Stimulated activated naive CD8-positive, alpha-beta T cell treated with anti-CD3 and anti-CD28 coated beads, Interleukin-15, Interleukin-2, amounts not matched to agents 100 ng/mL and 50 ng/mL, for 24 hours (primary cell): ENCODE measurements at regions not wholly inside any gene's neighbourhood (a gene's known extent, or its start where the extent isn't known, plus 50 kb on each side); places are given as distances from the start of the nearest gene placed in this dataset.

Experiments used
- H3K27ac Mint-ChIP-seq: one replicate; pipeline ENCODE4 v1.8.0; 2021; ENCODE audit warnings: mild to moderate bottlenecking, mixed read lengths
- H3K27me3 Mint-ChIP-seq: one replicate; pipeline ENCODE4 v1.8.0; 2021; ENCODE audit warnings: mixed read lengths
- H3K36me3 Mint-ChIP-seq: one replicate; pipeline ENCODE4 v1.8.0; 2021; ENCODE audit warnings: low read depth, mixed read lengths
- H3K4me1 Mint-ChIP-seq: one replicate; pipeline ENCODE4 v1.8.0; 2021; ENCODE audit warnings: low read depth, mixed read lengths
- H3K4me3 Mint-ChIP-seq: one replicate; pipeline ENCODE4 v1.8.0; 2021; ENCODE audit warnings: mild to moderate bottlenecking, mixed read lengths
- H3K9me3 Mint-ChIP-seq: one replicate; pipeline ENCODE4 v1.8.0; 2021; ENCODE audit warnings: mixed read lengths

DNA sequence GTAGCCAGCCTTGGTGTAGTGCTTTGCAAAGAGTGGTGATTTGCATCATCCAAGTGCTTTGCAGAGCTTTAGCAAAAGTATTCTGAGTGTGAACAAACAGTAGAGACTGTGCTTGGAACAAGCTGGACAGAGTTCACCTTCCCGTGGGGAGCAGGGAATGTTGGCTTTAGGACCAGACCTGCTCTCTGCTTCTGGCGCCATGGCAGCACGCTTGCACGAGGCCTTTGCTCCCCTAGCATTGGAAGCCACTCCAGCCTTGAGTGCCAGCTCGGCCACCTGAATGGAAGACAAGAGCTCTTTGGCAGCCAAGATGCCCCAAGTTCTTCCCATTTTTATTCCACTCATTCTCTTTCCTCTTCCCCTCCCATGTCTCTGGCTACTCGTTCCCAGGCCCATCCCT lies 250.8 kb upstream of the OSR1 start:
- Mint-ChIP-seq H3K36me3 (no peaks in the 10 kb centered on the region), H3K27me3 (peaks cover 16% of the 10 kb centered on the region), H3K9me3 (peaks cover 7% of the 10 kb centered on the region), H3K27ac (no peak overlapping the region), H3K4me1 (no peaks in the 10 kb centered on the region), H3K4me3 (no peak overlapping the region)

DNA sequence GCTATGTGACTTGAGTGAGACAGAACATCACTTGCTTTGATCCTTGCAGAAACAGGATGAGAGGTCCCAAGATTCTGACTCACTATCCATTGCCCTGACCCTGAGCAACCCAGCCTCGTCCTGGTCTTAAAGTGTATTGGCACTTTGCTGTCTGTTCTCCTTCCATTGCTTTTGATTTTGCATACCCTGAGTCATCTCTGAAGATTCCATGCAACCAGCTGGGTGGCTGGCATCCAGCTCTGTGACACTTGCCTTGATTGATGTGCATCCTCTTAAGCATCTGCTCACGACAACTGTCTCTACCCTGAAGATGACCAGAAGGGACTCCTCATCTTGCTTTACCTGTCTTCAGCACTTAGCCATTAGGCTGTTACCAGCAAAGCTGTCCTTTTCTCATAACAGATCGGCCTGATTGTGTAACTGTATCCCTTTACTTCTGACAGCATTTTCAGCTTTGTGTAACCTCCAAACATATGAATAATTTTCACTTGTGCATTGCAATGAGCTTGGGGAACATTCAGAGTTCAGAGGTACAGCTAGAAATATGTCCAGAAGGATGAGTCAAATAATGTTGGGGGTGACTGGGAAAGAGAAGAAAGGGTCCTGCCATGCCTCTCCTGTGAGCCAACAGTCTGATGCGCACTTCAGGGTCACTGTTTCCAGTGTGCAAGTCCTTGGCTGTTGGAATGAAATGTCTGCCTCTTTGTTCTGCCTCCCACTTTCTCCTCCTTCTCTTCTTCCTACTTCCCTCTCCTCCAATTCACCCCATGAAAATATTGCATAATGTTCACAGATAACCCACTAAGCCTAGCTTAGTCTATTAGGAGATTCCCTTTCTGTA lies 249.7 kb upstream of the OSR1 start:
- H3K9me3 Mint-ChIP-seq, result peaks cover 6% of the 10 kb centered on the region
- no peak overlapping the region for H3K27ac Mint-ChIP-seq
- H3K4me1 Mint-ChIP-seq, result no peaks in the 10 kb centered on the region

DNA sequence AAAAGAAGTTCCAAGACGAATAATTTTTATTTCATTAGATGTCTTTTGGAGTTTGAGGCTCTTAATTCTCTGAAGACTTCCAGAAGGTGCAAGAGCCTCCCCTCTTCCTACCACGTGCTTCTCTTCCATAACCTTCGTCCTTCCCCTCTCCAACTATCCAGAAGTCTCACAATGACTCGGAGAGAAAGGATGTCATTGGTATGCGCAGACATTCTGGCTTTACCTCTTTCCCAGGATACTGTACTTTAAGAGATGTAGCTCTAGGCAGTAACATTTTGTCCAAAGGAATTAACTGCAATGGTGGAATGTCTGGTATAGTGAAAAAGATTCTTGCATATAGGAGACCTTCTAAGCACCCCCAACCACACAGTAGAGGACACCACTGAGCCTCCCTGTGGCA lies 249.0 kb upstream of the OSR1 start:
- H3K27me3 Mint-ChIP-seq, result peaks cover 16% of the 10 kb centered on the region
- H3K4me1 Mint-ChIP-seq, result no peaks in the 10 kb centered on the region
- peaks cover 10% of the 10 kb centered on the region for H3K9me3 Mint-ChIP-seq
- no peaks in the 10 kb centered on the region for H3K36me3 Mint-ChIP-seq
- H3K4me3 Mint-ChIP-seq, result no peak overlapping the region
- no peak overlapping the region for H3K27ac Mint-ChIP-seq

More for the DNA sequence above, 249.7 kb upstream of the OSR1 start:
- H3K27me3 Mint-ChIP-seq, result peaks cover 16% of the 10 kb centered on the region
- H3K36me3 Mint-ChIP-seq, result no peaks in the 10 kb centered on the region
- no peak overlapping the region for H3K4me3 Mint-ChIP-seq

DNA sequence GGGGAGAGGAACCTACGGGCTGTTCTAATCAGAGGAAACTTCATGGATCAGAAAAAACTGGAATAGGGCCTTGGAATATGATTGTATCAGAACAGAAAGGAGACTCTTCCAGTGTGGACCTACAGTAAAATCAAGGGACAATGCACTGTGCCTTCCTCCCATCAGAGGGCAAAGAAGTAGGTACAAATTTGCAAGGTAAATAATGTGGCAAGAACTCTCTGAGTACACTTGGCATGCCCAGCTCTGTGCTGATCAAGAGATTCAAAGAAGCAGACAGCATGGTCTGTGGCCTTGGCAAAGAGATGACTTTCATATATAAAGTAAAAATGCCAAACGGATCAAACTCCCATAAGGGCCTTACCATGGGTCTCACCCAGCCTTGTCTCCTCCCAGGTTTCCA lies 242.6 kb upstream of the OSR1 start:
- Mint-ChIP-seq H3K27me3 (no peaks in the 10 kb centered on the region), H3K4me1 (no peaks in the 10 kb centered on the region), H3K9me3 (peaks cover 10% of the 10 kb centered on the region), H3K27ac (no peak overlapping the region), H3K36me3 (no peaks in the 10 kb centered on the region), H3K4me3 (no peak overlapping the region)

DNA sequence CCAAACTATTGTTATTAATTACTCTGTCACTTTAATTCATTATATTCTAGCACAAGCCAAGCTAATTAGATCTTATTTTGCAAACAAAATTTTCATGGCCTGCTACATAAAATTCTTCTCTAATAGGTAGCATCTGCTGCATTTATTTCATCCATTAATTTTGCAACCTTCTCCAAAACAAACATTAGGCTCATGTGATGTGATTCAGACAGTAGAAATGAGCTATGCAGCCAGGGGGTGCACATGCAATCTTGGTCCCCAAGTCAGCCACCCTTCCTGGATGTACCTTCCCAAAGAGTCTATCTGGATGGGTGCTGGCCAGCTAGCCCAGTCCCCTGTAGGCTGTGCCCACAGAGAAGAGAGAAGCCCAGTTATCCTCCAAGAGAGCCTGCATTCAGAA lies 242.1 kb upstream of the OSR1 start:
- no peaks in the 10 kb centered on the region for H3K27me3 Mint-ChIP-seq
- H3K4me1 Mint-ChIP-seq, result no peaks in the 10 kb centered on the region
- no peak overlapping the region for H3K4me3 Mint-ChIP-seq
- no peak overlapping the region for H3K27ac Mint-ChIP-seq
- no peaks in the 10 kb centered on the region for H3K36me3 Mint-ChIP-seq
- H3K9me3 Mint-ChIP-seq, result peaks cover 10% of the 10 kb centered on the region

DNA sequence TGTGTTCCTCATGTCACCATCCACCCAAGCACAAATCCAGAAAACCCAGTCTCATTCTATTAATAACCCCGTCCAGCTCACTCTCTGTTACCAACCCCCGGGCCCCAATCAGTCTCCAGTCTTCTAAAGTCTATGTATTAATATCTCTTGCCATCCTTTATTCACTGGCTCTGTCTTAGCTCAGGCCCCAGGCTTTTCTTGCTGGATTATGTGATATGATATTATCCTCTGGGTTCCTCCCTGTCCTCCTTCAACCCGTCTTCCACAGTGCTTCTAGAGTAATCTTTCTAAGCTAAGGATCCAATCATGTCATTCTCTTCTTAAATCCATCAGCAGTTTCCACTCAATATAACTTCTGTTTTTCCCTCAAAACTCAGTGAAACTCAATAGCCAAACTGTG lies 240.5 kb upstream of the OSR1 start:
- no peaks in the 10 kb centered on the region for H3K4me1 Mint-ChIP-seq

DNA sequence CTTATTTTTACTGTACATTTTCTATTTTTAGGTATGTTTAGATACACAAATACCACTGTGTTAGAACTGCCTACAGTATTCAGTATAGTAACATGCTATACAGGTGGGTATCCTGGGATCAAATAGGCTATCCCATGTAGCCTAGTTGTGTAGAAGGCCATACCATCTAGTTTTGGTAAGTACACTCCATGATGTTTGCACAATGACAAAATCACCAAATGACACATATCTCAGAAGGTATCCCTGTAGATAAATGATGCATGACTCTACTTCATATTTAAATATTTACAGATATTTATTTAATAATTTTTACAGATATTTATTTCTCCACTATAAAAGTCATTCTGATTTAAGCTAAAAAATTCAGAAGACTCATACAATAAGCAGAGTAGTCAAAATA lies 233.8 kb upstream of the OSR1 start:
- Mint-ChIP-seq H3K36me3 (no peaks in the 10 kb centered on the region), H3K4me3 (no peak overlapping the region), H3K9me3 (no peaks in the 10 kb centered on the region), H3K27me3 (no peaks in the 10 kb centered on the region), H3K27ac (no peak overlapping the region), H3K4me1 (no peaks in the 10 kb centered on the region)

More for the DNA sequence above, 240.5 kb upstream of the OSR1 start:
- H3K4me3 Mint-ChIP-seq, result no peak overlapping the region
- H3K27ac Mint-ChIP-seq, result no peak overlapping the region
- no peaks in the 10 kb centered on the region for H3K36me3 Mint-ChIP-seq
- peaks cover 7% of the 10 kb centered on the region for H3K9me3 Mint-ChIP-seq
- no peaks in the 10 kb centered on the region for H3K27me3 Mint-ChIP-seq

DNA sequence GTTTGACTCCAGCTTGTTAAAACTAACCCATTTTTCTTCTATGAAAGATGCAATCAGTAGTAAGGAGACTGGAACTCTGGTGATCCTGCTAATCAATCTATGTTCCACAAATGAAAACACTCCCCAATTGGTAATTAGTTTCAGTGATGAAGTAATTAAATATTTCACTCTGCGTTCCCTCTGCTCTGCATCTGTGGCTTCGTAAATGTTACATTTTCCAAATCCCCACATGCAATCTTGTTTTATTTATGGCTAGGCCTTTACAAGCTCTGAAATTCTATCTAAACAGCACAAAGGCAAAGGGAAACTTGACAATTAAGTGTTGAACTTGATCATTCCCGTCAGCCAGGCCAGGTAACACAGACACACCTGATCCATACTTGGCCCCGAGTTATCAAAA lies 231.4 kb upstream of the OSR1 start:
- no peaks in the 10 kb centered on the region for H3K9me3 Mint-ChIP-seq
- no peak overlapping the region for H3K27ac Mint-ChIP-seq
- H3K4me1 Mint-ChIP-seq, result no peaks in the 10 kb centered on the region
- H3K27me3 Mint-ChIP-seq, result no peaks in the 10 kb centered on the region
- no peak overlapping the region for H3K4me3 Mint-ChIP-seq
- no peaks in the 10 kb centered on the region for H3K36me3 Mint-ChIP-seq

DNA sequence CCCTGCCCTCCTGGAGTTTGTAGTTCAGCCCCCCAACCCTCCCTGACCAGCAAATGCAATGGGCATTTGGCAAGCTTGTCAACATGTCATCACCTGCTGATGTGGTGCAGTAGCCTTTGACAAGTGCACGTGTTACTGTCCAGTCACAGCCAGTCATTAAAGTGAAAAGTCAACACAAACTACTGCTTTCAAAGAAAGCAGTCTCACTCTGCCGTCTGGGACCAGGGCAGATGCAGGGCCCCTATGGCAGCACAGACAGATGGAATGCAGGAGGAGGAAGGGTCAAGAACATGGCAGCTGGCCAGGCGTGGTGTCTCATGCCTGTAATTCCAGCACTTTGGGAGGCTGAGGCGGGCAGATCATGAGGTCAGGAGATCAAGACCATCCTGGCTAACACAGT lies 222.4 kb upstream of the OSR1 start:
- peaks cover 3% of the 10 kb centered on the region for H3K9me3 Mint-ChIP-seq
- H3K27me3 Mint-ChIP-seq, result peaks cover 23% of the 10 kb centered on the region
- H3K4me3 Mint-ChIP-seq, result no peak overlapping the region
- H3K27ac Mint-ChIP-seq, result no peak overlapping the region
- no peaks in the 10 kb centered on the region for H3K36me3 Mint-ChIP-seq
- no peaks in the 10 kb centered on the region for H3K4me1 Mint-ChIP-seq

DNA sequence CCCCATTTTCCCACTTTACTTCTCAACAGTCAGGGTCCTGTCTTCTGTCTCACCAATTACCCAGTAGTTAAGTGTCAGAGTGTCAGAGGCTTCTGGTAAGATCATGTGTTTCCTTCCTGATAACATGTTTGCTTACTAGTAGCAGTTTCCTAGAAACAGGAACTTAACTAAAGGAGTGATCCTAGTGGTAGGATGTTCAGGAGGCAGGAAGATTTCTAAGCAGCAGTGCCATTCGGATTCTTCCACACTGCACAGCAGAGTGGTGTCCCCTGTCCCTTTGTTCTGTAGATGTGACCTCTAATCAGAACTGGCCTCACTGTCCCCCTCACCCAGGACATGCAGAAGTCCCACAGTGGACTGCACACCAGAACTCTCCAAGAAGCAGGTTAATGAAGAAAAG lies 221.8 kb upstream of the OSR1 start:
- H3K9me3 Mint-ChIP-seq, result peaks cover 3% of the 10 kb centered on the region
- H3K36me3 Mint-ChIP-seq, result no peaks in the 10 kb centered on the region
- H3K4me1 Mint-ChIP-seq, result no peaks in the 10 kb centered on the region
- no peak overlapping the region for H3K27ac Mint-ChIP-seq
- no peak overlapping the region for H3K4me3 Mint-ChIP-seq
- peaks cover 23% of the 10 kb centered on the region for H3K27me3 Mint-ChIP-seq

DNA sequence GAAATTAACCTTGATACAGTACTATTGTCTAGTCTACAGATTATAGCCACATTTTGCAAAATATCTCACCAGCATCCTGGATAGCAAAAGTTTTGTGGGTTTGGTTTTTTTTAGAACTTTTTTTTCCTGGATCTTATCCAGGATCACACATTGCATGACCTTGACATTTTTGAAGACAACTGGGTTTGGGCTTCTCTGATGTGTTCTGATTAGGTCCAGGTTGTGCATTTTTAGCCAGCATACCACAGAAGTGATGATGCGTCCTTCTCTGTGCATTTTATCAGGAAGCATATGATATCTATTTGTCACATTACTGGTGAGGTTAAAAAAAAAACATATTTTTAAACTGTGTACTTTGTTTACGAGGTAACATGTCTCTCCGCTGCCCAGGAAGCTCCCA lies 221.0 kb upstream of the OSR1 start:
- peaks cover 3% of the 10 kb centered on the region for H3K9me3 Mint-ChIP-seq

DNA sequence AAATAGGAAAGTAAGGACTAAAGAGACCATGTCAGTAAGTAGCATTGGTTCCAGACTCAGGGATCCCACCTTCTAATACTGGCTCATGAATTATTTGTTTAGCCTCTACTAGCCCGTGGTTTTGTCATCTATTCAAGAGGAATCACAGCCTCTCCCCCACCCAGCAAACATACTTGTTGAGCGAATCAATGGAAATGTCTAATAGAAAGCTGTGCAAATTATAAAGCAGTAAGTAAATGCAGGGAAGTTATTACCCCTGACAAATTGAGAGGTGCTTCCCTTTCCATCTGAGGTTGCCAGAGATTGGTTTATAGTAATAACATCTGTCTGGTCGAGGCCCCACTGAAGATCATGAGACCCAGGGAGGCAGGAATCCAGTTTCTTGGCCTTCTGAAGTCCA lies 219.3 kb upstream of the OSR1 start:
- no peaks in the 10 kb centered on the region for H3K36me3 Mint-ChIP-seq
- peaks cover 3% of the 10 kb centered on the region for H3K9me3 Mint-ChIP-seq
- H3K4me3 Mint-ChIP-seq, result no peak overlapping the region
- no peaks in the 10 kb centered on the region for H3K4me1 Mint-ChIP-seq
- H3K27me3 Mint-ChIP-seq, result peaks cover 33% of the 10 kb centered on the region
- H3K27ac Mint-ChIP-seq, result no peak overlapping the region

More for the DNA sequence above, 221.0 kb upstream of the OSR1 start:
- Mint-ChIP-seq H3K4me1 (no peaks in the 10 kb centered on the region), H3K27me3 (peaks cover 28% of the 10 kb centered on the region), H3K27ac (no peak overlapping the region), H3K36me3 (no peaks in the 10 kb centered on the region), H3K4me3 (no peak overlapping the region)

DNA sequence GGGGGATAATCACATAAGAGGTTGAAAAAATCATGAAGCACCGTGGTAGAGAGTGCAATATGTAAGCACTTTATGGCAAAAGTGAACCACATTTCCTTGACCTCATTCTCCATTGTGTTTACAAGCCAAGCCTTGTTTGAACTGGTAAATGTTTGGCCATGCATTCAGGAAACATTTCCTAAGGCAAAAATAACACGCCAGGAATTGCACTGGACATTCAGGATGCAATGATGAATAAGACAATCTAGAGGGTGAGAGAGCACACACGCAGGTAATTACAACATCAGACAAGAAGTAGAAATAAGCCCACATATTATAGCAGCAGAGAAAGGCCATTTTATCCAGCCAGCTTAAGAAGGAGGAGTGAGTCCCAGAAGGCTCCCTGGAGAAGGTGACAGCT lies 218.0 kb upstream of the OSR1 start:
- no peak overlapping the region for H3K4me3 Mint-ChIP-seq
- no peaks in the 10 kb centered on the region for H3K4me1 Mint-ChIP-seq
- peaks cover 39% of the 10 kb centered on the region for H3K27me3 Mint-ChIP-seq
- H3K9me3 Mint-ChIP-seq, result peaks cover 3% of the 10 kb centered on the region
- H3K27ac Mint-ChIP-seq, result no peak overlapping the region
- H3K36me3 Mint-ChIP-seq, result no peaks in the 10 kb centered on the region

DNA sequence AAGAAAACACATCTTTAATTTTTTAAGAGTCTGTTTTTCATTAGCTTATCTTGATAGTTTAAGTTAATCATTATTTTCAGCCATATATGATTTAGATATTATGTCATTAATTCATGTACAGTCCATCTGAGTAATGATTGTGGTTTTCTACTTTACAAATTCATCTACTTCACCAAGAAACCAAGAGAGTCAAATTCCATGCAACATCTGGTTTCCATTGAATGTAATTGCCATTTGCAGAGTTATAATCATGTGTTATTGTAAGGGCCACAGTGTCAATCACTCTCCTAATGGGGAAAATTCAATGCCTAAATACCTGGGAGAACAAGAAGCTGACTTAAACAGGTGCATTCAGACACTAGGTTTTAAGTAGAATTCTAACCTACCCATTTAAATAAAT lies 217.2 kb upstream of the OSR1 start:
- Mint-ChIP-seq H3K4me3 (no peak overlapping the region), H3K27ac (no peak overlapping the region), H3K36me3 (no peaks in the 10 kb centered on the region), H3K9me3 (no peaks in the 10 kb centered on the region), H3K27me3 (peaks cover 35% of the 10 kb centered on the region), H3K4me1 (no peaks in the 10 kb centered on the region)

DNA sequence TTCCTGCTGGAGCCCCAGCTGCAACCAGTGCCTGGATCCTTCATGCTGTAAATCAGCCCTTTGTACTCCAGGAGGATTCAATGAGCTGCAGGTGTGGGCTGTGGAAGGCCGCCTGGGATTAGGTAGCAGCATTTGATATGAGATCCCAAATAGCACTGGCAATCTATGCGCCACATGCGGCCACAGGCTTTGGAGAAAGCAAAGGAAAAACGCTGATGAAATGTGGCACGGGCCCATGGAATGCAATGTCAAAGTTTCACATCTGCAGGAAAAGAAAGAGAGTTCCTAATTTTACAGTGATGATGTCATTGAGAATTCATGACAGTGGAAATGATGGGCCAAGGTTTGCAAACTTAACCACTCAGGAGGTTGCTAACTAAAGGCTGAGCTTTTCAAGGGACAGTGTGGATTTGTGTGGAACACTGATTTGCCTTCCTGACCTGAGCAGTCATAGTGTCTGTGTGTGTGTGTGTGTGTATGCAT lies 216.4 kb upstream of the OSR1 start:
- peaks cover 27% of the 10 kb centered on the region for H3K27me3 Mint-ChIP-seq
- H3K36me3 Mint-ChIP-seq, result no peaks in the 10 kb centered on the region
- no peaks in the 10 kb centered on the region for H3K4me1 Mint-ChIP-seq
- H3K9me3 Mint-ChIP-seq, result no peaks in the 10 kb centered on the region
- no peak overlapping the region for H3K4me3 Mint-ChIP-seq
- H3K27ac Mint-ChIP-seq, result no peak overlapping the region

DNA sequence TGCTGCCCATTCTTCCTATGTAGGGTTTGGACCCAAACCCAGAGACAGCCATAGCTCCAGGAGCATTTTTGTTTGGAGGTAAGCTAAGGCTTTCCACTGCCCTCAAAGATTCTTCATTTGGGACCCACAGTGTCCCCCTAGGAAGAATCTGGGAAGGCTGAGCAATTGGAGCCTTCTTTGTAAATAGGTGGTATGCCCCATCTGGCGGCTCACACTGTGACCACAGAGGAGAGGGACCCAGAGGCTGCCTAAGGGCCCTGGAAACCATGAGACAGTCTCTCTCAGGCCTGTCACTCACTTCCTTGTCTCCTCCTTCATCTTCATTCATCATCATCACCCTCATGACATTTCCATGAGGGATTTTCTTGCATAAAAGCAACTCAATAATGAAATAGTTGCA lies 215.4 kb upstream of the OSR1 start:
- Mint-ChIP-seq H3K4me3 (no peak overlapping the region), H3K9me3 (no peaks in the 10 kb centered on the region), H3K27ac (no peak overlapping the region), H3K36me3 (no peaks in the 10 kb centered on the region), H3K27me3 (peaks cover 25% of the 10 kb centered on the region), H3K4me1 (no peaks in the 10 kb centered on the region)
